OCI-LY7 (cell line): ENCODE measurements at regions not wholly inside any gene's neighbourhood (a gene's known extent, or its start where the extent isn't known, plus 50 kb on each side); places are given as distances from the start of the nearest gene placed in this dataset.

Experiments used
- BruUV-seq: library from RNA; stranded (reverse); fragments of 400-500 nt; replicated peaks from 2 replicates; lab custom pipeline; 2021; lab: Mats Ljungman, UMichigan
- CTCF ChIA-PET: fragments of 300-600 bp; sonication (Branson Sonifier 250); formaldehyde crosslinking; loops from one replicate; lab custom pipeline; 2022; ENCODE audit warnings: antibody characterized with exemption; ENCODE audit not compliant: unreplicated experiment; lab: Charles Lee
- POLR2A ChIA-PET: fragments of 300-600 bp; sonication (Branson Sonifier 250); formaldehyde crosslinking; loops from one replicate; lab custom pipeline; 2022; ENCODE audit warnings: antibody characterized with exemption; lab: Charles Lee
- DNase-seq: peaks from one replicate; pipeline ENCODE4 v3.0.0-alpha.2; 2015; ENCODE audit warnings: low spot score
- H2AFZ ChIP-seq: fragments of 200-600 bp; sonication (generic), shearing (Covaris generic); 2 replicates; pipeline ENCODE4 v1.6.1; 2014; ENCODE audit warnings: mild to moderate bottlenecking, antibody characterized with exemption, low read length, moderate library complexity
- H3K27ac ChIP-seq: fragments of 200-600 bp; sonication (generic); 2 replicates; pipeline ENCODE4 v1.5.1; 2014; ENCODE audit warnings: mixed run types, low read depth, mild to moderate bottlenecking, moderate library complexity, low read length, inconsistent platforms; ENCODE audit not compliant: poor library complexity, severe bottlenecking
- H3K36me3 ChIP-seq: fragments of 200-600 bp; sonication (generic); 2 replicates; pipeline ENCODE4 v1.6.1; 2014; ENCODE audit warnings: mild to moderate bottlenecking, antibody characterized with exemption, low read length, moderate library complexity, mixed read lengths; ENCODE audit not compliant: insufficient read depth
- H3K4me1 ChIP-seq: fragments of 200-600 bp; sonication (generic); 2 replicates; pipeline ENCODE4 v1.5.1; 2014; ENCODE audit warnings: mild to moderate bottlenecking, low read length; ENCODE audit not compliant: insufficient read depth, poor library complexity, severe bottlenecking
- H3K4me2 ChIP-seq: fragments of 200-600 bp; sonication (generic); 2 replicates; pipeline ENCODE4 v1.6.1; 2014; ENCODE audit warnings: mild to moderate bottlenecking, low read length
- H3K4me3 ChIP-seq: fragments of 200-600 bp; sonication (generic); 2 replicates; pipeline ENCODE4 v1.5.1; 2014; ENCODE audit warnings: mild to moderate bottlenecking, low read depth, low read length; ENCODE audit not compliant: poor library complexity, severe bottlenecking
- H3K79me2 ChIP-seq: fragments of 200-600 bp; sonication (generic); 2 replicates; pipeline ENCODE4 v1.6.1; 2016; ENCODE audit warnings: low read depth, mild to moderate bottlenecking, low read length, moderate library complexity, mixed read lengths; ENCODE audit not compliant: insufficient read depth
- H3K9me2 ChIP-seq: fragments of 200-600 bp; sonication (generic); 2 replicates; pipeline ENCODE4 v1.6.1; 2016; ENCODE audit warnings: mild to moderate bottlenecking, low read length, mixed read lengths; ENCODE audit not compliant: insufficient read depth
- H3K9me3 ChIP-seq: fragments of 200-600 bp; sonication (generic); 2 replicates; pipeline ENCODE4 v1.6.1; 2014; ENCODE audit warnings: mild to moderate bottlenecking, mixed run types, low read length, mixed read lengths
- H4K20me1 ChIP-seq: fragments of 200-600 bp; sonication (generic); 2 replicates; pipeline ENCODE4 v1.6.1; 2014; ENCODE audit warnings: mild to moderate bottlenecking, antibody characterized with exemption, low read length, moderate library complexity, mixed read lengths; ENCODE audit not compliant: insufficient read depth
- EZH2phosphoT487 ChIP-seq: fragments of 200-600 bp; sonication (generic); IDR thresholded peaks from 2 replicates; pipeline ENCODE4 v1.6.1; 2018; ENCODE audit warnings: low read depth, borderline replicate concordance, mild to moderate bottlenecking, mixed run types, antibody characterized with exemption, low read length, moderate library complexity, mixed read lengths
- intact Hi-C: fragments of 100-400 bp; cut with micrococcal nuclease; formaldehyde crosslinking; loops from one replicate; pipeline ENCODE4 v1.10.0; 2022; ENCODE audit not compliant: unreplicated experiment
- TF ChIP-seq, protein P1 (sequence below): fragments of 200-600 bp; sonication (generic); conservative IDR thresholded peaks from 2 replicates; pipeline ENCODE4 v1.5.1; 2014; ENCODE audit warnings: mild to moderate bottlenecking, antibody characterized with exemption, low read length, moderate library complexity, mixed read lengths

DNA sequence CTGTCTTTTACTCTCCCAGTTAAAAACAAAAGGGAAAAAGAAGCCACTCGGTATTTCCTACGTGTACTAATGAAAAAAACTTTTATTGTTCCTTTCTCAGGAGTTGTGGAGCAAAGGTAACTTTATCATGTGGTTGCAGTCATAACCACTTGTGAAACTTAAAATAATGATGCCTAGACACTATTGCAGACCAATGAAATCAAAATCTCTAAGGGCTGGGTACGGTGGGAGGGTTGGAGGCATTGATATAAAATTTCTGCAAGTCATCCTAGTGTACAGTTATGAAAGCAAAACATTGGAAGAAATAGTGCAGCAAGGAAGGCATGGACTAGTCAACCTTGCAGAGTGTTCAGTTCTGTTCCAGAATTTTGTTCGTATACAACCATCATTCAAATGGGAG is 808.8 kb downstream of the TUSC7 start:
- intact Hi-C loops = no loop called here
- no TSS peak for BruUV-seq
- H3K36me3 ChIP-seq = no peaks in the 10 kb centered on the region

DNA sequence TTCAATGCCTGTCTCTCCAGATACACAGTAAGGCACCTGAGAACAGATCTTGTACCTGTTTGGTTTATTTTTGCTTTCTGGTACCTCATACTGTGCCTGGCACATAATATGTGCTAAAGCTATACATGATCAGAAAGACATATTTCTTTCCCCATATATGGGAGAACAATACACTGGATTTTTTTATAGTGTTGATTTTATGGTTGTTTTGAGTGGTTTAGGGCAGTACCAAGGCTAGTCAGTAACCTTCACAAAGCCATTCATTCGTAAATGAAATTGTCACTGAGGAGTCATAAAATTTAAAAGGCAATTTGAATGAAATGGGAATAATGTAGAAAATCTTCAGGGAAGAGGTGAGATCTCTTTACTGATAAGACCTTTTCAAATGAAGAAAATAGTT is 810.2 kb downstream of the TUSC7 start:
- CTCF ChIA-PET = no interaction called here
- no peak overlapping the region for H3K27ac ChIP-seq
- intact Hi-C loops = no loop called here
- H3K4me3 ChIP-seq = no peak overlapping the region
- no peak overlapping the region for H3K4me2 ChIP-seq
- no peaks in the 10 kb centered on the region for H3K4me1 ChIP-seq
- no peaks in the 10 kb centered on the region for H4K20me1 ChIP-seq
- TF ChIP-seq, protein P1, sequence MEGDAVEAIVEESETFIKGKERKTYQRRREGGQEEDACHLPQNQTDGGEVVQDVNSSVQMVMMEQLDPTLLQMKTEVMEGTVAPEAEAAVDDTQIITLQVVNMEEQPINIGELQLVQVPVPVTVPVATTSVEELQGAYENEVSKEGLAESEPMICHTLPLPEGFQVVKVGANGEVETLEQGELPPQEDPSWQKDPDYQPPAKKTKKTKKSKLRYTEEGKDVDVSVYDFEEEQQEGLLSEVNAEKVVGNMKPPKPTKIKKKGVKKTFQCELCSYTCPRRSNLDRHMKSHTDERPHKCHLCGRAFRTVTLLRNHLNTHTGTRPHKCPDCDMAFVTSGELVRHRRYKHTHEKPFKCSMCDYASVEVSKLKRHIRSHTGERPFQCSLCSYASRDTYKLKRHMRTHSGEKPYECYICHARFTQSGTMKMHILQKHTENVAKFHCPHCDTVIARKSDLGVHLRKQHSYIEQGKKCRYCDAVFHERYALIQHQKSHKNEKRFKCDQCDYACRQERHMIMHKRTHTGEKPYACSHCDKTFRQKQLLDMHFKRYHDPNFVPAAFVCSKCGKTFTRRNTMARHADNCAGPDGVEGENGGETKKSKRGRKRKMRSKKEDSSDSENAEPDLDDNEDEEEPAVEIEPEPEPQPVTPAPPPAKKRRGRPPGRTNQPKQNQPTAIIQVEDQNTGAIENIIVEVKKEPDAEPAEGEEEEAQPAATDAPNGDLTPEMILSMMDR = no peak
- no peak for TF ChIP-seq EZH2phosphoT487
- H3K9me2 ChIP-seq = no peaks in the 10 kb centered on the region
- BruUV-seq = no TSS peak
- no peaks in the 10 kb centered on the region for H3K36me3 ChIP-seq
- H2AFZ ChIP-seq = no peak overlapping the region
- no peak for DNase-seq
- no peaks in the 10 kb centered on the region for H3K9me3 ChIP-seq
- POLR2A ChIA-PET = no interaction called here
- H3K79me2 ChIP-seq = no peaks in the 10 kb centered on the region

More for the DNA sequence above, 808.8 kb downstream of the TUSC7 start:
- Histone ChIP-seq H3K4me3 (no peak overlapping the region), H3K27ac (no peak overlapping the region), H3K9me2 (no peaks in the 10 kb centered on the region), H3K4me1 (no peaks in the 10 kb centered on the region), H3K79me2 (no peaks in the 10 kb centered on the region), H3K9me3 (no peaks in the 10 kb centered on the region), H3K4me2 (no peak overlapping the region), H4K20me1 (no peaks in the 10 kb centered on the region), H2AFZ (no peak overlapping the region)
- CTCF ChIA-PET = no interaction called here
- POLR2A ChIA-PET = interaction anchor here (0.6 to 1.1 kb wide), 5 partner anchors 108 to 1268 kb away, joined by 3 to 6 read pairs (median 4); no protein-coding TSS in a partner anchor
- TF ChIP-seq, protein P1 = no peak
- TF ChIP-seq EZH2phosphoT487 = no peak
- no peak for DNase-seq

DNA sequence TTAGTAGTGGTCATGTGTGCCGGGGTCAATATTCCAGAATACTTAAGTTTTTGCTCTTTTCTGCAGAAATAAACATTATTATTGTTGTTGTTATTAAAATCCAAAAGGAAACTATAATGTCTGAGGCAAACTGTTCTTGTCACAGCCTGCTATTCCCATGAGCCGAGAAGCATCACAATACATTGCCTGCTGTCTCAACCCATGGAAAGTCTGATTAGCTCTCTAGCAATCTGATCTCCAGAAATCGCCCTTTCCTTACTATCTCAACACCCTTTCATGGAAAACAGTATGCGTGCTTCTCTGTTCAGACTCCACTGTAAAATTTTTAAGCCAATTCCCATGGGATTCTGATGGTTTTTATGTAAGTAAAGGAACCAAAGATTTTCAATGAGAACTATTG is 811.0 kb downstream of the TUSC7 start:
- no peak overlapping the region for H3K27ac ChIP-seq
- no peak for TF ChIP-seq EZH2phosphoT487
- TF ChIP-seq, protein P1 = no peak
- intact Hi-C loops = no loop called here

More for the DNA sequence above, 811.0 kb downstream of the TUSC7 start:
- H3K4me2 ChIP-seq = no peak overlapping the region
- DNase-seq = no peak
- no peak overlapping the region for H3K4me3 ChIP-seq
- no peaks in the 10 kb centered on the region for H4K20me1 ChIP-seq
- no peaks in the 10 kb centered on the region for H3K9me3 ChIP-seq
- H3K79me2 ChIP-seq = no peaks in the 10 kb centered on the region
- no peaks in the 10 kb centered on the region for H3K36me3 ChIP-seq
- H2AFZ ChIP-seq = no peak overlapping the region
- H3K4me1 ChIP-seq = no peaks in the 10 kb centered on the region
- ChIA-PET CTCF (no interaction called here), POLR2A (no interaction called here)
- no peaks in the 10 kb centered on the region for H3K9me2 ChIP-seq
- no TSS peak for BruUV-seq
